ENCODE measurements at regions not wholly inside any gene's neighbourhood (a gene's known extent, or its start where the extent isn't known, plus 50 kb on each side); places are given as distances from the start of the nearest gene placed in this dataset.

GRCh38 chr2:122236152-122236874 lies 480.9 kb downstream of the TSN start:
- H3K36me3 Mint-ChIP-seq (ENCODE audit: low read depth): no peaks in the 10 kb centered on the region
- peaks cover 2% of the 10 kb centered on the region for H3K27me3 Mint-ChIP-seq (ENCODE audit: low read depth)
- no peaks in the 10 kb centered on the region for H3K9me3 Mint-ChIP-seq
- TF ChIP-seq CTCF (IDR thresholded peaks at IDR 0.05; ENCODE audit: unreplicated experiment in 3 of 3): no peak
- H3K4me3 Mint-ChIP-seq: no peak overlapping the region
- H3K4me1 Mint-ChIP-seq: peaks cover 10% of the 10 kb centered on the region
- no peak overlapping the region for H3K27ac Mint-ChIP-seq

GRCh38 chr2:122236925-122237324 lies 481.5 kb downstream of the TSN start:
- peaks cover 4% of the 10 kb centered on the region for H3K27me3 Mint-ChIP-seq (ENCODE audit: low read depth)
- H3K27ac Mint-ChIP-seq: no peak overlapping the region
- no peaks in the 10 kb centered on the region for H3K9me3 Mint-ChIP-seq
- peaks cover 10% of the 10 kb centered on the region for H3K4me1 Mint-ChIP-seq
- no peak overlapping the region for H3K4me3 Mint-ChIP-seq
- no peak for TF ChIP-seq CTCF (IDR thresholded peaks at IDR 0.05; ENCODE audit: unreplicated experiment in 3 of 3)
- H3K36me3 Mint-ChIP-seq (ENCODE audit: low read depth): no peaks in the 10 kb centered on the region

- Mint-ChIP-seq H3K4me1 (peaks cover 10% of the 10 kb centered on the region), H3K4me3 (no peak overlapping the region), H3K9me3 (no peaks in the 10 kb centered on the region), H3K27ac (no peak overlapping the region), H3K27me3 (ENCODE audit: low read depth) (peaks cover 4% of the 10 kb centered on the region), H3K36me3 (ENCODE audit: low read depth) (no peaks in the 10 kb centered on the region)
- TF ChIP-seq CTCF (IDR thresholded peaks at IDR 0.05; ENCODE audit: unreplicated experiment in 3 of 3): no peak
These were observed 482.0 kb downstream of the TSN start for GRCh38 chr2:122237450-122237849.

GRCh38 chr2:122238006-122238559 lies 482.6 kb downstream of the TSN start:
- Mint-ChIP-seq H3K27ac (no peak overlapping the region), H3K4me3 (no peak overlapping the region), H3K27me3 (ENCODE audit: low read depth) (peaks cover 4% of the 10 kb centered on the region), H3K4me1 (peaks cover 10% of the 10 kb centered on the region), H3K36me3 (ENCODE audit: low read depth) (no peaks in the 10 kb centered on the region), H3K9me3 (no peaks in the 10 kb centered on the region)
- no peak for TF ChIP-seq CTCF (IDR thresholded peaks at IDR 0.05; ENCODE audit: unreplicated experiment in 3 of 3)

- peak overlapping the region in 1 of 3 experiments; percentile 18 for H3K27ac Mint-ChIP-seq
- H3K4me1 Mint-ChIP-seq: peaks cover 10% of the 10 kb centered on the region
- H3K27me3 Mint-ChIP-seq (ENCODE audit: low read depth): peaks cover 4% of the 10 kb centered on the region
- H3K36me3 Mint-ChIP-seq (ENCODE audit: low read depth): no peaks in the 10 kb centered on the region
- no peak overlapping the region for H3K4me3 Mint-ChIP-seq
- no peak for TF ChIP-seq CTCF (IDR thresholded peaks at IDR 0.05; ENCODE audit: unreplicated experiment in 3 of 3)
- no peaks in the 10 kb centered on the region for H3K9me3 Mint-ChIP-seq
These were observed 484.0 kb downstream of the TSN start for GRCh38 chr2:122239440-122239839.
